Panc1 (cell line): ENCODE measurements at regions not wholly inside any gene's neighbourhood (a gene's known extent, or its start where the extent isn't known, plus 50 kb on each side); places are given as distances from the start of the nearest gene placed in this dataset.

ENCODE experiments used
- CTCF ChIP-seq: fragments of 450-650 bp; IDR thresholded peaks from 2 replicates; pipeline ENCODE4 v1.5.1; 2017; ENCODE audit warnings: mild to moderate bottlenecking
- REST ChIP-seq, 2 experiments: IDR thresholded peaks; 2 replicates each; pipeline ENCODE4 v1.6.1; 2011 to 2012; ENCODE audit warnings: low read depth in 2 of 2, control low read depth in 1 of 2, low read length in 1 of 2, mild to moderate bottlenecking in 1 of 2, moderate library complexity in 1 of 2; ENCODE audit not compliant: insufficient read depth in 1 of 2
- TCF7L2 ChIP-seq: IDR thresholded peaks from 2 replicates; pipeline ENCODE4 v1.6.1; 2011; ENCODE audit warnings: mild to moderate bottlenecking, low read depth, low read length, inconsistent platforms

GRCh38 chr1:187951817-187952216 is 1123.1 kb downstream of the PLA2G4A start:
- TF ChIP-seq CTCF, result no peak
- no peak for TF ChIP-seq REST (IDR thresholded peaks at IDR 0.05; ENCODE audit: insufficient read depth in 1 of 2, low read depth in 2 of 2, low read length in 1 of 2)
- TF ChIP-seq TCF7L2, result no peak
